GM19438 (cell line): ENCODE measurements at regions not wholly inside any gene's neighbourhood (a gene's known extent, or its start where the extent isn't known, plus 50 kb on each side); places are given as distances from the start of the nearest gene placed in this dataset.

Experiments used
- ATAC-seq: cut with Tn5 transposase; IDR thresholded peaks from one replicate; pipeline ENCODE4 v1.9.1; 2021; ENCODE audit warnings: low read depth; ENCODE audit not compliant: unreplicated experiment

GRCh38 chr21:28230559-28230958, 762.1 kb downstream of the LTN1 start:
- ATAC-seq = no peak

DNA sequence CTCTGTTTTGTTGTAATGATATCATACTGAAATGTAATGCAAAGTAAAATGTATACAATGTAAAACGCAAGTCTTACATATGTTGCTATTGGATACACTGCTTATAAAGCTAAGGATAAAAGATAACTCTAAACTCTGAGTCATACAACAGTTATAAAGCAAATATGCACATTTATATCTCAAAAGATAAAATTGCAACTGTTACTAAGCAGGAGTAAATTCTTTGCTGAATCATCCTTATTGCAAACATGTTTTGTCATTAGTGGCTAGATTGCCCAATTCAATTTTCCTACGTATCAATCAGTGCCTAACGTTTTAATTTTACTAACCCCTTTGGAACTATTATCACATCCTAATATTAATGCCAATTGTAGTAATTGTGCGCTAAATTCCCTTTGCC, 762.9 kb downstream of the LTN1 start:
- ATAC-seq = no peak

- ATAC-seq = no peak
Observed at GRCh38 chr21:28228636-28228995, 764.1 kb downstream of the LTN1 start.

GRCh38 chr21:28227881-28228635, 764.6 kb downstream of the LTN1 start:
- no peak for ATAC-seq

- no peak for ATAC-seq
Observed at GRCh38 chr21:28226563-28226962, 766.1 kb downstream of the LTN1 start.

- no peak for ATAC-seq
Observed at GRCh38 chr21:28224191-28224726, 768.4 kb downstream of the LTN1 start.

DNA sequence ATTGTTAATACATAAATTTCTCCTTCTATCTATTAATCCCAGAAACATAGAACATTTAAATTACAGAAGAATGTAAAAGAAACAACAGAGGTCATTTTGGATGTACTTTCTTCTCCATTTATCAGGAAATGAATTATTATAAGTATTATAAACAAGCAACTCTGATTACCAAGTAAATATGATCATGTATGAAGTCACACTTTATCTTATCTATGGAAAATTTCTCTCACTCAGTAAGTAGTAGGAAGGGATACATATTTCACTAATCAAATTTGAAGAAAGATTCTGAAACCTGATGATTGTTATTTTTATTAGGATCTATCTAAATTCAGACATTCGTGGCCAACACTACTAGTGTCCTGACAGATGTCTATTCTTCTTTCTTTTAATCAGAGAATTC, 770.7 kb downstream of the LTN1 start:
- no peak for ATAC-seq

GRCh38 chr21:28220680-28221079, 772.0 kb downstream of the LTN1 start:
- no peak for ATAC-seq

DNA sequence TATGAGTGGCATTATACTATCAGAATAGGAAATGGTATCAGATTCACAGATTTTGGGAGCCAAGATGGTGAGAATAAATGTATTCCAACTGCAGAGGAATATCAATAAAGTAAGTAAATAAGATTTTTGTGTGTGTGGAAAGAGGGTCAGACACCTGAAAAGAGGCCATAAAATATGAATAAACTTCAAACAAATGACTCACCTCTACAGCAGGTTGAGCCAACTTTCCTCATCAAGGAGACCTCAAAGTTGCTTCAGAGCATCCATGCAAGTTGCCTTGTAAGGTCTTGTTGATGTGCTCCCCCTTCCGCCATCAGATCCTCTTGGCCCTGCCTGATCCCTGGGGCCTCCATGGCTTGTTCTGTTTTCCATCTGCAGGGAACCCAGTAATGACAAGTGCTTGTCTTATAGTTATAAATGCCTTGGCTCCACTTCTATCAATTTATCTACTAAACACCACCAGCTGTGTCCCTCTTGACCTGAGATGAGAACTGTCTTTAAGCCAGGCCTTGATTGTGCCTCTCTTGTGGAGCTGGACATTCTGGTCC, 775.6 kb downstream of the LTN1 start:
- ATAC-seq = no peak

DNA sequence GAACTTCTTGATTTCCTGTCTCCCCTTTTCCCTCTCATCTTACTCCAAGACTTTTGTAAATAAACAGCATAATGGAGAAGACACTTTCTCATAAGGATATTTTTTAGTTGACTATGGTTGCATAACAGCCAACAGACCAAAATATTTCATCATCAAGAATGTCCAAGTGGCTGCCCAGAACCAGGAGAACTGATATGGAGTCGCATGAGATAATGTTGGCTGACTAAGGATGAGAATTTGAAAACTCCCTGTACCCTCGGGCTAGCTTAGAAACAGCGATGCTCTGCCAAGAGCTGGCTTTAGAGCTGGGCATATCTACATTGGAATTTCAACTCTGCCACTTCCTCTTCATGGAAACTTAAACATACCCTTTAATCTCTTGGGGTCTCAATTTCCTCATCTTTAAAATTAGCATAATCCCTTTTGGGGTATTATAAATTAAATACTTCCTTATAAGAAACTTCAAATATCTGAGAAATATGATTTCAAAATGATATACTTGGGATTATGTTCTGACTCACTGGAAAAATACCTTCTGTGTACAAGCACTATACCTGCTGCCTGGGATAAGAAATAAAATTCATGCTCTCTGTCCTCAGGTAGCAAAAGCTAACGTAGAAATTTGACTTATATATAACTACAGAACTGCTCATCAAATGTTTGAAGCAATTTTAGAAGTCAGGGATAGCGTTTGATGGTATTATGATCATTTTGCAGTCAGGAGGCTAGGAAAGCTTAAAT, 777.3 kb downstream of the LTN1 start:
- ATAC-seq = no peak

GRCh38 chr21:28214786-28215185, 777.9 kb downstream of the LTN1 start:
- ATAC-seq = no peak

GRCh38 chr21:28213261-28213660, 779.4 kb downstream of the LTN1 start:
- ATAC-seq = no peak

DNA sequence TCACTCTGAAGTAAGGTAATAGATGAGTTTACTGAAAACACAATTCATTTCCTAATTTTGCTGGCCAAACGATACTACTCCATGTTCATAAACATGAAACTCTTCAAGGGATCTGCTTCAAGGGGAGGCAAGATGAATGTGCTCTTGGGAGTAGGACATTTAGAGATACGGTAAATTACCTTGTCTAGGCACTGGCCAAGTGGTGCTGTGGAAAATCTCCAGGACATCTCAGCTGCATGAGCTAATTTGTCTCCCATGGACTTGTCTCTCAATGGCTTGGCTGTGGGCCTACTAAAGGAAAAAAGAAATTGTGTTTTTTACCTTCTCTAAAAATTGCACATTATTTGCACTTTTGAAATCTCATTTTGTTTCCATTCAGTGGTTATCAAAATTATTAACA, 780.6 kb downstream of the LTN1 start:
- ATAC-seq = no peak

DNA sequence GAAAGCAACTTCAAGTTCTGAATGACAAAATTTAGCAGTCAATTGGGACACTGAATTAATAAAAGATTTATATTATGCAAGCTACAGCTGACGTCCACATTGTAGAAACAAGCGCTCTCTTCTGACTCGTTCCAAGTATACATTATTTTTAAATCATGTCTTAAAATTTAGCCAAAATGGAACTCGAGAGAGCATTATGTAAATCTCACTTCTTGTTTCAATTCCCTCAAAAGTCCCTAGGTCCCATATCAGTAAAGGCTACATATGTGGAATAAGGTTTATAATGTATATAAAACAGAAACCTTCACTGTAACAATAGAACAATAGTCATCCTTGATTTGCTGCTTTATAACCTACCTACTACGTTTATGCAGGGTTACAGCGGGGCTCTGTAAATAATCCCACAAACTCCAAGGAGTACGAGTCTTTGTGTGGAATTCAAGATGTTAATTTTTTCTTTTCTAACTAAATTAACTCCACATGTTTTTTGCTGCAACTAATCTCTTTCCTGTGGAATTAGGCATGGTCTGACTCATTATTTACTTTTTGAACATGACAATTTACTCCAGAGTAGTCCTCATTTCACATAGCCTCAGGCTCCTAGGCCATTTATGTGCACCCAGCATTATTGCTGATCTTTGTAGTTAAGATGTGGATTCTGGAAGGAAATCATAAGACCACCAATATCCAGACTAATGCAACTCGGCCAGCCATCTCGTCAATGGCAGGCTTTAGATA, 785.1 kb downstream of the LTN1 start:
- ATAC-seq = no peak

- ATAC-seq = no peak
Observed at GRCh38 chr21:28200726-28201125, 792.0 kb downstream of the LTN1 start.

DNA sequence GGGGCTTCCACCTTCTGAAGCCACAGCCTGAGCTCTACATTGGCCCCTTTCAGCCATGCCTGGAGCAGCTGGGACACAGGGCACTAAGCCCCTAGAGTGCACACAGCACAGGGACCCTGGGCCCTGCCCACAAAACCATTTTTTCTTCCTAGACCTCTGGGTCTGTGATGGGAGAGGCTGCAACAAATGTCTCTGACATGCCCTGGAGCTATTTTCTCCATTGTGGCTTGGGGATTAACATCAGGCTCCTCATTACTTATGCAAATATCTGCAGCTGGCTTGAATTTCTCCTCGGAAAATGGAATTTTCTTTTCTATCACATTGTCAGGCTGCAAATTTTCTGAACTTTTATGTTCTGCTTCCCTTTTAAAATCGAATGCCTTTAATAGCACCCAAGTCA, 795.7 kb downstream of the LTN1 start:
- ATAC-seq = no peak

DNA sequence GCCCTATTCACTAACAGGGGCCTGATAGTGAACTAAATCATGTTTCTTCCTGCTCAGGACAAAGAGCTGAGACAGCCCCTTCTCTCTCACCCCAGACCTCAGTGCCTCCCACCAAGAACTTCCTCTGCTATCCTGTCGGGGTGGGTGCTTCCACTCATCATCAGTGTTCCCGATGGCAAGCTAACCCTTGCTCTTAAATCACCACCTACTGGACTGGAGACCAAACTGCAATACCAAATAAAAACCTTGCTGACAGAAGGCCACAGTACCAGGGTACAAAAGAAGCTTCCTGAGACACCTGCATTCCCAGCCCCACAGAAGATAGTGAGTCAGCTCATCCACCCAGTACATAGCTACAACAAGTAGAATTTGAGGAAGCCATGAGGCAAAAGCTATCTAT, 799.5 kb downstream of the LTN1 start:
- no peak for ATAC-seq

DNA sequence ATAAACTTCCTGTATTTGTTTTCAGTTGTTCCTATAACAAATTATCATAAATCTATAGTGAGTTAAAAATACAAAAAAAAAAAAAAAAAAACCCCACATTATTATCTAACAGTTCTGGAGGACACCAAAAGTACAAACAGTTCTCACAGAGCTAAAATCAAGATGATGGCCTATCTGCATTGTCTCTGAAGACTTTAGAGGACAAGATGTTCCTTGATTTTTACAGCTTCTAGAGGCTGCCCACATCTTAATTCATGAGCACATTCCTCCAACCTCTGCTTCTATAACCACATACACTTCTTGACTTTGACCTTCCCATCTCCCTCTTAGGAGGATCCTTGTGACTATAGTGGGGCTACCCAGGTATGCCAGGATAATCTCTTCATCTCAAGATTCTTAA, 806.1 kb downstream of the LTN1 start:
- no peak for ATAC-seq

GRCh38 chr21:28181730-28182129, 810.9 kb downstream of the LTN1 start:
- ATAC-seq = no peak

DNA sequence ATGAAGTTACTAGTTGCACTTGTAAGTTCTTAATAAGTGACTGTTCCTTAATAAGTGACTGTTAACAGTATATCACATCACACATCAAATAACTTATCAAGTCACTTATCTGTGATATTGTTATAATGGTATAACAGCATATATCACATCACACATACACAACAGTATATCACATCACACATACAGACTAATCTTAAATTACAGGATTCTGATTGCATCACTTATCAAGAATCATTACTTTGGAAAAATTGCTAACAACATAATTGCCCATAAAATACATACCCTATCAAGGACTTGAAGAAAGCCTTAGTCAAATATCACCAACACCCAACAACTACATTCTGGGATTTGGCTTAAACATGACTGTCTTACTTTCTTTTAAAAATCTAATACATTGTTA, 813.5 kb downstream of the LTN1 start:
- no peak for ATAC-seq

- ATAC-seq = no peak
Observed at GRCh38 chr21:28177124-28177523, 815.6 kb downstream of the LTN1 start.
